OCI-LY3 (cell line): ENCODE measurements at regions not wholly inside any gene's neighbourhood (a gene's known extent, or its start where the extent isn't known, plus 50 kb on each side); places are given as distances from the start of the nearest gene placed in this dataset.

ENCODE experiments used
- H2AFZ ChIP-seq: fragments of 200-600, 300-600 bp; shearing (Covaris generic); 2 replicates; pipeline ENCODE4 v1.6.0; 2014; ENCODE audit warnings: antibody characterized with exemption, low read depth, low read length
- H3K27ac ChIP-seq: fragments of 200-600, 300-600 bp; sonication (generic); 2 replicates; pipeline ENCODE4 v1.5.1; 2014; ENCODE audit warnings: mild to moderate bottlenecking, low read length, moderate library complexity, mixed read lengths
- H3K27me3 ChIP-seq: fragments of 200-600, 300-600 bp; sonication (generic); 2 replicates; pipeline ENCODE4 v1.6.1; 2014; ENCODE audit warnings: low read depth, low read length, mixed read lengths
- H3K36me3 ChIP-seq: fragments of 200-600, 300-600 bp; sonication (generic); replicated peaks from 2 replicates; pipeline ENCODE3; 2014; ENCODE audit warnings: low read depth, low read length, mixed read lengths
- H3K4me1 ChIP-seq: fragments of 300-600, 200-600 bp; sonication (generic); 2 replicates; pipeline ENCODE4 v1.6.1; 2014; ENCODE audit warnings: low read length, mixed read lengths
- H3K4me2 ChIP-seq: fragments of 200-600, 300-600 bp; sonication (generic); 2 replicates; pipeline ENCODE4 v1.6.1; 2014; ENCODE audit warnings: low read length, mixed read lengths
- H3K4me3 ChIP-seq: fragments of 300-600, 200-600 bp; sonication (generic); 2 replicates; pipeline ENCODE4 v1.5.1; 2014; ENCODE audit warnings: antibody characterized with exemption, mild to moderate bottlenecking, low read length, moderate library complexity
- H3K79me2 ChIP-seq: fragments of 300-600, 200-600 bp; shearing (Covaris generic); 2 replicates; pipeline ENCODE4 v1.6.1; 2014; ENCODE audit warnings: mild to moderate bottlenecking, low read length, mixed read lengths
- H3K9ac ChIP-seq: fragments of 300-600, 200-600 bp; shearing (Covaris generic); 2 replicates; pipeline ENCODE4 v1.6.0; 2014; ENCODE audit warnings: mild to moderate bottlenecking, low read length, moderate library complexity
- H3K9me3 ChIP-seq: fragments of 200-600, 300-600 bp; shearing (Covaris generic); 2 replicates; pipeline ENCODE4 v1.6.1; 2014; ENCODE audit warnings: low read length, mixed read lengths; ENCODE audit not compliant: insufficient read depth
- H4K20me1 ChIP-seq: fragments of 200-600, 300-600 bp; sonication (generic); 2 replicates; pipeline ENCODE4 v1.6.1; 2016; ENCODE audit warnings: low read length, mixed read lengths; ENCODE audit not compliant: insufficient read depth
- CTCF ChIP-seq: fragments of 200-600, 300-600 bp; sonication (generic); IDR thresholded peaks from 2 replicates; pipeline ENCODE4 v1.5.1; 2014; ENCODE audit warnings: antibody characterized with exemption, low read length, low read depth
- EZH2phosphoT487 ChIP-seq: fragments of 200-600 bp; shearing (Covaris generic); IDR thresholded peaks from 2 replicates; pipeline ENCODE4 v1.6.1; 2018; ENCODE audit warnings: antibody characterized with exemption, mixed run types, low read depth

DNA sequence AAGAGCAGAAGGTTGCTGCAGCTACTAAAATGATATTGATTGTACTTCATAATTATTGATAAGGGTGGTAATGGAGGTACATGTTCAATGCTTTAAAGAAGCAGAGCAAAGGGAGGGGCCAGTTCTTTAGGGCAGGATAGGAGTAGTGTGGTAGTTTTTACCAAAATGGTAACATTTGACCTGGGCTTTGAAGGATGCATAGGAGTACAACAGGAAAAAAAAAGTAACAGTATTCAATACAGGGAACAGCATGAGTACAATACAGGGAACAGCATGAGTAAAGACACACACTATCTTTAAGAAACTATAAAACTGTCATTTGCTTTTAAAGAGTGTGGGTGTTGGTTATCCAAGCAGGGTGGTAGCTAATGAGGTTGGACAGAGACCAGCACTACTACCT is 215.0 kb upstream of the CRY1 start:
- Histone ChIP-seq H3K36me3 (no peaks in the 10 kb centered on the region), H3K27me3 (peaks cover 38% of the 10 kb centered on the region; the same call in 1 of the 2 replicates), H3K79me2 (no peaks in the 10 kb centered on the region), H3K4me1 (0 out of 2 replicates have a peak, but pooled peaks cover 3% of the 10 kb centered on the region), H3K9ac (no peak overlapping the region), H3K9me3 (no peaks in the 10 kb centered on the region), H3K27ac (no peak overlapping the region), H3K4me2 (no peak overlapping the region), H4K20me1 (no peaks in the 10 kb centered on the region), H3K4me3 (no peak overlapping the region), H2AFZ (no peak overlapping the region)
- no peak for TF ChIP-seq EZH2phosphoT487
- TF ChIP-seq CTCF, result no peak

- no peak overlapping the region for H3K27ac ChIP-seq
- H3K4me3 ChIP-seq, result no peak overlapping the region
- no peaks in the 10 kb centered on the region for H3K36me3 ChIP-seq
- H3K9ac ChIP-seq, result no peak overlapping the region
- H3K9me3 ChIP-seq, result no peaks in the 10 kb centered on the region
- H3K4me2 ChIP-seq, result no peak overlapping the region
- no peaks in the 10 kb centered on the region for H4K20me1 ChIP-seq
- H3K4me1 ChIP-seq, result 0 out of 2 replicates have a peak, but pooled peaks cover 3% of the 10 kb centered on the region
- peaks cover 38% of the 10 kb centered on the region; the same call in 1 of the 2 replicates for H3K27me3 ChIP-seq
- TF ChIP-seq CTCF, result no peak
- TF ChIP-seq EZH2phosphoT487, result no peak
- H3K79me2 ChIP-seq, result no peaks in the 10 kb centered on the region
- H2AFZ ChIP-seq, result no peak overlapping the region
Observed at GRCh38 chr12:107309020-107309419, 215.7 kb upstream of the CRY1 start.

GRCh38 chr12:107310621-107311020 is 217.3 kb upstream of the CRY1 start:
- 0 out of 2 replicates have a peak, but pooled peaks cover 3% of the 10 kb centered on the region for H3K4me1 ChIP-seq
- peaks cover 40% of the 10 kb centered on the region; the same call in 1 of the 2 replicates for H3K27me3 ChIP-seq
- H3K9ac ChIP-seq, result no peak overlapping the region
- TF ChIP-seq CTCF (no peak), EZH2phosphoT487 (no peak)
- H3K36me3 ChIP-seq, result no peaks in the 10 kb centered on the region
- H3K9me3 ChIP-seq, result no peaks in the 10 kb centered on the region
- H4K20me1 ChIP-seq, result no peaks in the 10 kb centered on the region
- no peak overlapping the region for H3K4me3 ChIP-seq
- H2AFZ ChIP-seq, result no peak overlapping the region
- H3K79me2 ChIP-seq, result no peaks in the 10 kb centered on the region
- no peak overlapping the region for H3K4me2 ChIP-seq
- no peak overlapping the region for H3K27ac ChIP-seq

DNA sequence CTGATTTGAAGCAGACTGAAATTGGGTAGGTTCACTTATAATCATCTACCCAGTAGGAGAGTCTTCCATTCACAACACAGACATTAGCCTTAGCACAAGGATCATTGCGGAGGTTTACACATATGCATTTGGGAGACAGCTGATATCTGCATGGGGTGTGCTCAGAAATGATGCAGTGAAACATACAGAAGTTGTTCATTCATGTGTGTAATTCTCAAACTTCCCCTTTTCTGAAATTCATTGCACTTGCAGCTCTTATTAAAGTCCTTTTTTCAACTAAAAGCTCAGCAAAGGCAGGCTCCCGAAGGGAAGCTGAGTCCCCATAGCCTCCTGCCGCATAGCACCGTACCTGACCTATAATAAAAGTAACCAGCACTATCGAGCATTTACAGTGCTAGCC is 218.3 kb upstream of the CRY1 start:
- Histone ChIP-seq H2AFZ (no peak overlapping the region), H3K4me3 (no peak overlapping the region), H3K4me2 (no peak overlapping the region), H4K20me1 (no peaks in the 10 kb centered on the region), H3K9ac (no peak overlapping the region), H3K27me3 (0 out of 2 replicates have a peak, but pooled peaks cover 32% of the 10 kb centered on the region), H3K36me3 (no peaks in the 10 kb centered on the region), H3K9me3 (no peaks in the 10 kb centered on the region), H3K4me1 (0 out of 2 replicates have a peak, but pooled peaks cover 3% of the 10 kb centered on the region), H3K79me2 (no peaks in the 10 kb centered on the region), H3K27ac (no peak overlapping the region)
- TF ChIP-seq CTCF (no peak), EZH2phosphoT487 (no peak)
